Mesenchymal stem cell (in vitro differentiated cells and primary cell): ENCODE measurements at regions not wholly inside any gene's neighbourhood (a gene's known extent, or its start where the extent isn't known, plus 50 kb on each side); places are given as distances from the start of the nearest gene placed in this dataset.

ENCODE experiments used
- DNase-seq: peaks from one replicate; pipeline ENCODE4 v3.0.0-alpha.2; 2013
- H2AFZ ChIP-seq: one replicate; pipeline ENCODE4 v1.6.1; 2013; ENCODE audit warnings: low read depth, mild to moderate bottlenecking, control low read depth, inconsistent platforms, low read length, moderate library complexity
- H2AK5ac ChIP-seq: 2 replicates; pipeline ENCODE4 v1.6.1; 2013; ENCODE audit warnings: low read length, moderate library complexity, mild to moderate bottlenecking, inconsistent platforms; ENCODE audit not compliant: severe bottlenecking
- H2BK120ac ChIP-seq: one replicate; pipeline ENCODE4 v1.6.1; 2013; ENCODE audit warnings: low read depth, mild to moderate bottlenecking, inconsistent platforms, low read length, moderate library complexity
- H2BK12ac ChIP-seq, 2 experiments: one replicate each; pipeline ENCODE4 v1.6.1; 2013; ENCODE audit warnings: inconsistent platforms in 2 of 2, low read length in 2 of 2, mild to moderate bottlenecking in 2 of 2, moderate library complexity in 2 of 2, control low read depth in 1 of 2
- H2BK15ac ChIP-seq: one replicate; pipeline ENCODE4 v1.6.1; 2013; ENCODE audit warnings: mild to moderate bottlenecking, low read depth, inconsistent platforms; ENCODE audit not compliant: poor library complexity, severe bottlenecking
- H2BK5ac ChIP-seq: 2 replicates; pipeline ENCODE4 v1.6.1; 2013; ENCODE audit warnings: low read depth, mild to moderate bottlenecking, low read length, control low read depth, inconsistent platforms; ENCODE audit not compliant: poor library complexity, severe bottlenecking
- H3K14ac ChIP-seq, 2 experiments: one replicate each; pipeline ENCODE4 v1.6.1; 2013; ENCODE audit warnings: inconsistent platforms in 2 of 2, low read length in 2 of 2, control low read depth in 1 of 2, mild to moderate bottlenecking in 1 of 2, moderate library complexity in 1 of 2
- H3K18ac ChIP-seq, 2 experiments: one replicate each; pipeline ENCODE4 v1.6.1; 2013; ENCODE audit warnings: inconsistent platforms in 2 of 2, low read length in 2 of 2, control low read depth in 1 of 2, low read depth in 1 of 2, mild to moderate bottlenecking in 1 of 2
- H3K23ac ChIP-seq, 2 experiments: one replicate each; pipeline ENCODE4 v1.6.1; 2013; ENCODE audit warnings: inconsistent platforms in 2 of 2, low read length in 2 of 2, mild to moderate bottlenecking in 2 of 2, moderate library complexity in 2 of 2, control low read depth in 1 of 2
- H3K27ac ChIP-seq: 2 replicates; pipeline ENCODE4 v1.5.1; 2013; ENCODE audit warnings: mild to moderate bottlenecking, moderate library complexity, low read length, control low read depth, inconsistent platforms; ENCODE audit not compliant: poor library complexity, severe bottlenecking
- H3K27me3 ChIP-seq, 2 experiments: 2 replicates each; pipeline versions ENCODE4 v1.6.1 to v1.7.0; 2013; ENCODE audit warnings: low read length in 2 of 2, mild to moderate bottlenecking in 2 of 2, moderate library complexity in 2 of 2, control low read depth in 1 of 2, inconsistent platforms in 1 of 2; ENCODE audit not compliant: control insufficient read depth in 1 of 2, insufficient read depth in 1 of 2
- H3K36me3 ChIP-seq, 2 experiments: 2 replicates each; pipeline versions ENCODE4 v1.6.1 to v1.7.0; 2013; ENCODE audit warnings: low read length in 2 of 2, control low read depth in 1 of 2, inconsistent platforms in 1 of 2, low read depth in 1 of 2, mild to moderate bottlenecking in 1 of 2; ENCODE audit not compliant: insufficient read depth in 2 of 2, control insufficient read depth in 1 of 2
- H3K4ac ChIP-seq, 2 experiments: one replicate each; pipeline ENCODE4 v1.6.1; 2013; ENCODE audit warnings: inconsistent platforms in 2 of 2, low read length in 2 of 2, mild to moderate bottlenecking in 2 of 2, moderate library complexity in 2 of 2, control low read depth in 1 of 2, low read depth in 1 of 2
- H3K4me1 ChIP-seq: 2 replicates; pipeline ENCODE4 v1.6.1; 2013; ENCODE audit warnings: low read depth, low read length, control low read depth; ENCODE audit not compliant: control insufficient read depth, insufficient read depth
- H3K4me2 ChIP-seq: 2 replicates; pipeline ENCODE4 v1.6.1; 2013; ENCODE audit warnings: low read length, mild to moderate bottlenecking, inconsistent platforms; ENCODE audit not compliant: poor library complexity, severe bottlenecking
- H3K4me3 ChIP-seq, 2 experiments: 2 replicates each; pipeline versions ENCODE4 v1.5.1 to v1.7.0; 2013; ENCODE audit warnings: low read length in 2 of 2, mild to moderate bottlenecking in 2 of 2, control low read depth in 1 of 2, low read depth in 1 of 2; ENCODE audit not compliant: insufficient read depth in 1 of 2
- H3K79me1 ChIP-seq: replicated peaks from 2 replicates; pipeline ENCODE4 v1.6.1; 2013; ENCODE audit warnings: mild to moderate bottlenecking, control low read depth, low read length, inconsistent platforms; ENCODE audit not compliant: poor library complexity, severe bottlenecking
- H3K9ac ChIP-seq: 2 replicates; pipeline ENCODE4 v1.7.0; 2013; ENCODE audit warnings: mild to moderate bottlenecking, low read length, moderate library complexity
- H3K9me3 ChIP-seq: 2 replicates; pipeline ENCODE4 v1.7.0; 2013; ENCODE audit warnings: mild to moderate bottlenecking, low read length; ENCODE audit not compliant: control insufficient read depth
- H4K8ac ChIP-seq: one replicate; pipeline ENCODE4 v1.6.1; 2013; ENCODE audit warnings: inconsistent platforms, mild to moderate bottlenecking, low read length, moderate library complexity
- H4K91ac ChIP-seq: one replicate; pipeline ENCODE4 v1.6.1; 2013; ENCODE audit warnings: mild to moderate bottlenecking, low read length, inconsistent platforms
- WGBS: methylation state at CpG from one replicate; pipeline ENCODE4 v1.1.7; 2013; ENCODE audit warnings: mixed read lengths; 5-methylcytosine and 5-hydroxymethylcytosine counted together

GRCh38 chr11:37333345-37333744, 735.3 kb upstream of the RAG2 start:
- Histone ChIP-seq H3K4ac (no peak overlapping the region), H2BK15ac (no peak overlapping the region), H3K14ac (no peak overlapping the region), H2BK5ac (no peak overlapping the region), H3K9me3 (no peaks in the 10 kb centered on the region), H3K27me3 (no peaks in the 10 kb centered on the region), H3K4me1 (no peaks in the 10 kb centered on the region), H3K9ac (no peak overlapping the region), H3K18ac (no peak overlapping the region), H3K79me1 (no peaks in the 10 kb centered on the region), H2AK5ac (no peak overlapping the region), H3K36me3 (no peaks in the 10 kb centered on the region), H4K8ac (no peak overlapping the region), H3K4me2 (no peak overlapping the region), H3K4me3 (no peak overlapping the region), H2AFZ (no peak overlapping the region), H2BK12ac (no peak overlapping the region), H3K23ac (no peak overlapping the region), H3K27ac (no peak overlapping the region), H2BK120ac (no peak overlapping the region), H4K91ac (no peak overlapping the region)
- 89% methylated on average over 1 of the region's 1 CpG for WGBS
- DNase-seq: no peak

GRCh38 chr11:37323843-37324242, 725.8 kb upstream of the RAG2 start:
- H2BK120ac ChIP-seq: no peak overlapping the region
- DNase-seq: no peak
- H4K91ac ChIP-seq: no peak overlapping the region
- H2BK15ac ChIP-seq: no peak overlapping the region
- H4K8ac ChIP-seq: no peak overlapping the region
- no peaks in the 10 kb centered on the region for H3K9me3 ChIP-seq
- no peak overlapping the region for H3K9ac ChIP-seq
- no peak overlapping the region for H3K18ac ChIP-seq
- no peak overlapping the region for H3K4me2 ChIP-seq
- no peak overlapping the region for H3K4ac ChIP-seq
- no peaks in the 10 kb centered on the region for H3K27me3 ChIP-seq
- H2BK12ac ChIP-seq: no peak overlapping the region
- no peak overlapping the region for H2AFZ ChIP-seq
- H3K4me1 ChIP-seq: no peaks in the 10 kb centered on the region
- no peak overlapping the region for H2BK5ac ChIP-seq
- no peak overlapping the region for H2AK5ac ChIP-seq
- no peak overlapping the region for H3K14ac ChIP-seq
- no peaks in the 10 kb centered on the region for H3K79me1 ChIP-seq
- no peak overlapping the region for H3K23ac ChIP-seq
- no peak overlapping the region for H3K27ac ChIP-seq
- H3K36me3 ChIP-seq: no peaks in the 10 kb centered on the region
- H3K4me3 ChIP-seq: no peak overlapping the region

GRCh38 chr11:37322333-37323194, 724.5 kb upstream of the RAG2 start:
- Histone ChIP-seq H3K14ac (no peak overlapping the region), H2BK120ac (no peak overlapping the region), H3K4me3 (no peak overlapping the region), H4K91ac (no peak overlapping the region), H3K23ac (no peak overlapping the region), H2BK12ac (no peak overlapping the region), H3K4me1 (no peaks in the 10 kb centered on the region), H3K18ac (no peak overlapping the region), H3K36me3 (no peaks in the 10 kb centered on the region), H4K8ac (no peak overlapping the region), H2BK5ac (no peak overlapping the region), H3K27me3 (no peaks in the 10 kb centered on the region), H3K9ac (no peak overlapping the region), H3K4ac (no peak overlapping the region), H2AK5ac (no peak overlapping the region), H3K4me2 (no peak overlapping the region), H3K27ac (no peak overlapping the region), H2AFZ (no peak overlapping the region), H3K9me3 (no peaks in the 10 kb centered on the region), H3K79me1 (no peaks in the 10 kb centered on the region), H2BK15ac (no peak overlapping the region)
- DNase-seq: no peak
- WGBS: 100% methylated on average over 3 of the region's 8 CpGs

GRCh38 chr11:37320921-37321320, 722.9 kb upstream of the RAG2 start:
- H3K79me1 ChIP-seq: no peaks in the 10 kb centered on the region

More at GRCh38 chr11:37320921-37321320, 722.9 kb upstream of the RAG2 start:
- H3K4ac ChIP-seq: no peak overlapping the region
- H3K4me2 ChIP-seq: no peak overlapping the region
- H2BK15ac ChIP-seq: no peak overlapping the region
- no peak overlapping the region for H3K14ac ChIP-seq
- DNase-seq: no peak
- no peak overlapping the region for H2AK5ac ChIP-seq
- no peak overlapping the region for H3K4me3 ChIP-seq
- no peaks in the 10 kb centered on the region for H3K9me3 ChIP-seq
- H3K27ac ChIP-seq: no peak overlapping the region
- H3K4me1 ChIP-seq: no peaks in the 10 kb centered on the region
- no peak overlapping the region for H4K8ac ChIP-seq
- H2BK120ac ChIP-seq: no peak overlapping the region
- H2BK5ac ChIP-seq: no peak overlapping the region
- H2AFZ ChIP-seq: no peak overlapping the region
- H3K9ac ChIP-seq: no peak overlapping the region
- no peaks in the 10 kb centered on the region for H3K36me3 ChIP-seq
- H3K18ac ChIP-seq: no peak overlapping the region
- no peak overlapping the region for H3K23ac ChIP-seq
- no peaks in the 10 kb centered on the region for H3K27me3 ChIP-seq
- no peak overlapping the region for H4K91ac ChIP-seq
- no peak overlapping the region for H2BK12ac ChIP-seq
